Vagina (tissue), 2 donors: ENCODE measurements at regions not wholly inside any gene's neighbourhood (a gene's known extent, or its start where the extent isn't known, plus 50 kb on each side); places are given as distances from the start of the nearest gene placed in this dataset.

ENCODE experiments used
- DNase-seq, 2 donors: peaks; one replicate each; pipeline ENCODE4 v3.0.0-alpha.2; 2017; ENCODE audit errors: extremely low spot score in 2 of 2
- H3K27ac ChIP-seq: fragments of 200-600 bp; sonication (generic); one replicate; pipeline ENCODE4 v1.5.1; 2019
- H3K27me3 ChIP-seq: fragments of 200-600 bp; sonication (generic); one replicate; pipeline ENCODE4 v1.5.1; 2019
- H3K36me3 ChIP-seq, 2 donors: fragments of 200-600 bp; sonication (generic); one replicate each; pipeline ENCODE4 v1.5.1; 2017 to 2019
- H3K4me1 ChIP-seq: fragments of 200-600 bp; sonication (generic); one replicate; pipeline ENCODE4 v1.5.1; 2019
- H3K4me3 ChIP-seq, 2 donors: fragments of 200-600 bp; sonication (generic); 1 replicate in 1 of 2; 2 replicates in 1 of 2; pipeline ENCODE4 v1.5.1; 2016 to 2019
- H3K9me3 ChIP-seq: fragments of 200-600 bp; sonication (generic); one replicate; pipeline ENCODE4 v1.5.1; 2019
- POLR2A ChIP-seq, 2 donors: fragments of 450-650 bp; IDR thresholded peaks; one replicate each; pipeline ENCODE4 v1.6.1; 2017; ENCODE audit warnings: antibody characterized with exemption in 2 of 2, mild to moderate bottlenecking in 2 of 2, moderate library complexity in 2 of 2
- POLR2AphosphoS5 ChIP-seq, 2 donors: sonication (generic); formaldehyde crosslinking; IDR thresholded peaks; one replicate each; pipeline ENCODE4 v1.9.0; 2017; ENCODE audit warnings: antibody characterized with exemption in 2 of 2, mild to moderate bottlenecking in 2 of 2, low read depth in 1 of 2; ENCODE audit not compliant: insufficient read depth in 1 of 2
- intact Hi-C: fragments of 100-400 bp; cut with DNase I; formaldehyde crosslinking; loops from one replicate; pipeline ENCODE4 v1.15.1; 2023
- TF ChIP-seq, protein P1 (sequence below), 3 experiments: fragments of 450-650 bp in 2 of 3; fragments of 200-600 bp in 1 of 3; sonication (generic) in 1 of 3; IDR thresholded peaks; one replicate each; pipeline ENCODE4 v1.5.1; 2017 to 2019; ENCODE audit warnings: antibody characterized with exemption in 3 of 3, mild to moderate bottlenecking in 2 of 3, moderate library complexity in 2 of 3

DNA sequence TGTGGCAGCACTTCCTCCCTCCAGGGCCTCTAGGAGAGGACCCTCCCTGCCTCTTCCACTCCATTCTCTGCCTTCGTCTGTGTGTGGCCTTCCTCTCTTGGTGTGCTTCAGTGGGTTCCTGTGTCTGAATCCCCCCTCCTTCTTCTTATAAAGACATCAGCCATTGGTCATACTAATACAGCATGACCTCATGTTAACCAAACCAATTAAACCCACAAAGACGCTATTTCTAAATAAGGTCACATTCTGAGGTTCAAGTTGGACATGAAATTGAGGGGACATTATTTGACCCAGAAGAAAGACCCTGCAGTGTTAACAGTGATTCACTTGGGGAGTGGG, 398.6 kb downstream of the SHANK2 start:
- Histone ChIP-seq H3K9me3 (no peaks in the 10 kb centered on the region), H3K36me3 (no peaks in the 10 kb centered on the region), H3K27ac (no peak overlapping the region), H3K27me3 (no peaks in the 10 kb centered on the region), H3K4me3 (no peak overlapping the region), H3K4me1 (no peaks in the 10 kb centered on the region)
- no peak for DNase-seq
- TF ChIP-seq, protein P1, sequence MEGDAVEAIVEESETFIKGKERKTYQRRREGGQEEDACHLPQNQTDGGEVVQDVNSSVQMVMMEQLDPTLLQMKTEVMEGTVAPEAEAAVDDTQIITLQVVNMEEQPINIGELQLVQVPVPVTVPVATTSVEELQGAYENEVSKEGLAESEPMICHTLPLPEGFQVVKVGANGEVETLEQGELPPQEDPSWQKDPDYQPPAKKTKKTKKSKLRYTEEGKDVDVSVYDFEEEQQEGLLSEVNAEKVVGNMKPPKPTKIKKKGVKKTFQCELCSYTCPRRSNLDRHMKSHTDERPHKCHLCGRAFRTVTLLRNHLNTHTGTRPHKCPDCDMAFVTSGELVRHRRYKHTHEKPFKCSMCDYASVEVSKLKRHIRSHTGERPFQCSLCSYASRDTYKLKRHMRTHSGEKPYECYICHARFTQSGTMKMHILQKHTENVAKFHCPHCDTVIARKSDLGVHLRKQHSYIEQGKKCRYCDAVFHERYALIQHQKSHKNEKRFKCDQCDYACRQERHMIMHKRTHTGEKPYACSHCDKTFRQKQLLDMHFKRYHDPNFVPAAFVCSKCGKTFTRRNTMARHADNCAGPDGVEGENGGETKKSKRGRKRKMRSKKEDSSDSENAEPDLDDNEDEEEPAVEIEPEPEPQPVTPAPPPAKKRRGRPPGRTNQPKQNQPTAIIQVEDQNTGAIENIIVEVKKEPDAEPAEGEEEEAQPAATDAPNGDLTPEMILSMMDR (IDR thresholded peaks at IDR 0.05): no peak
- TF ChIP-seq POLR2AphosphoS5 (IDR thresholded peaks at IDR 0.05; ENCODE audit: insufficient read depth in 1 of 2, low read depth in 1 of 2) (no peak), POLR2A (IDR thresholded peaks at IDR 0.05) (no peak)
- intact Hi-C loops: no loop called here

DNA sequence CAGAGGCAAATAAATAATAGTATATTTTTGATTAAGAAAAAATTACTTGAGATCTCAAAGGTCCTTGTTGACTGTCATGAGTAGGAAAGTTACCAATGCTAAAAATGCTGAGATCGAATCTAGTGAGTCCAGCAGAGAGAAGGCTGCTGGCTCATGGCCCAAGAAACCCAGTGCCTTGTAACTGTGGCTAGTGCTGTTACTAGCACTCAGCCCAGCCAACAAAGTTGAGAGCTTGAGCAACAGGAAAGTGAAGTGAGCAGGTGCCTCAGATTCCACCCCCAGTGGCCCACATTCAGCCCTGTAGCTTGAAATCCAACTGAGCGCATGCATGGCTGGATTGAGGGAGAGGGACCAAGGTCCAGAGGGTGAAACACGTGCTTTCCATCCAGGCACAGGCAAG, 398.2 kb downstream of the SHANK2 start:
- intact Hi-C loops: no loop called here
- H3K9me3 ChIP-seq: no peaks in the 10 kb centered on the region
- H3K4me1 ChIP-seq: no peaks in the 10 kb centered on the region
- H3K27ac ChIP-seq: no peak overlapping the region
- H3K36me3 ChIP-seq: no peaks in the 10 kb centered on the region
- no peaks in the 10 kb centered on the region for H3K27me3 ChIP-seq
- TF ChIP-seq POLR2A (IDR thresholded peaks at IDR 0.05) (no peak), POLR2AphosphoS5 (IDR thresholded peaks at IDR 0.05; ENCODE audit: insufficient read depth in 1 of 2, low read depth in 1 of 2) (no peak)
- TF ChIP-seq, protein P1 (IDR thresholded peaks at IDR 0.05): no peak
- no peak for DNase-seq
- no peak overlapping the region for H3K4me3 ChIP-seq

DNA sequence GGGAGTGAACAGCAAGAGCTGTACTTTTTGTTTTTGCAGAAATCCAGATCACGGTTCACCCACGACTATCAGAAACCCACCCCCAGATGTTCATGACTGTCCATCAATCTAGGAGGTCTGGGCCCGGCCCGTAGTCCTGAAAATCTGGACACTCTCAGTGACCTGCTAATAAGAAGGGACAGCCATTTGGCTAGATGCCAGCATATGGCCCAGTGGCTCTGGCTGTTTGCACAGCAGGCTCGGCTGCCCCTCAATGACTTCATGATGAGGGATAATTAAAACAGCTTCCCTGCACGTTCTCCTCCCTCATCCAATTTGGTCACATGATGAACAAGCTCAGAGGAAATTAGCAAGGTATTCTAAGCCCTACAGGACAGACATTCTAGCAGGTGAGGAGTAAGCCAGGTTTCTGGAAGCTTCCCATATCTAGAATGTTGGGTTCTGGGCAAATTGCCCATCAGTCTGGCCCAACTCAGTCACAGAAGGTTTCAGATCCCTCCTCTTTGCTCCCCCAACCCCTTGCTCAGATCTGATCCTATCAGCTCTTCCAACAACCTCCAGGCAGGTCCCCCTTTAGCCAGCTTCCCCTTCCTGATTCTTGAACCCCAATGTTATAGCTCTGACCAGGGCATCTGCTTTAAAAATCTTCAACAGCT, 397.3 kb downstream of the SHANK2 start:
- H3K27ac ChIP-seq: no peak overlapping the region
- H3K36me3 ChIP-seq: no peaks in the 10 kb centered on the region
- no peaks in the 10 kb centered on the region for H3K4me1 ChIP-seq
- intact Hi-C loops: no loop called here
- H3K27me3 ChIP-seq: no peaks in the 10 kb centered on the region
- no peak for DNase-seq
- TF ChIP-seq POLR2A (IDR thresholded peaks at IDR 0.05) (no peak), POLR2AphosphoS5 (IDR thresholded peaks at IDR 0.05; ENCODE audit: insufficient read depth in 1 of 2, low read depth in 1 of 2) (no peak)
- TF ChIP-seq, protein P1 (IDR thresholded peaks at IDR 0.05): no peak
- H3K4me3 ChIP-seq: no peak overlapping the region
- no peaks in the 10 kb centered on the region for H3K9me3 ChIP-seq

DNA sequence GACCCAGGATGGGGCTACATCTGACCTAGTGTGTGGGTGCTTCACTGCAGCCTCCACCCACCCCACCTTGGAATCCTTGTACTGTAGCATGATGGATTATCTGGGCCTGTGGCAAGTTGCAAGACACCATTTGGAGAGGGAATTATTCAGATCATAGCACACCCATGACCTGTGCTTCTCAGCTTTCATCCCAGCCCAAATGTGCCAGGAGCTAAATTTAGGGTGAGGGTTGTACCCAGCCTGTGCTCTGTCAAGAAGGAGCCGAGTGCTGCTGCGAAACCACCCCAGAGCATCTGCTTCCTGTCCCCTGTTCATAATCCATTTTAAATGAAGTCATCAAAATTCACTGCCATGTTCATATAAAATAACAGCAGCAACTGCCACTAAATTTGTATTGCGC, 394.5 kb downstream of the SHANK2 start:
- Histone ChIP-seq H3K27ac (no peak overlapping the region), H3K36me3 (no peaks in the 10 kb centered on the region), H3K9me3 (no peaks in the 10 kb centered on the region), H3K4me3 (no peak overlapping the region), H3K27me3 (no peaks in the 10 kb centered on the region), H3K4me1 (no peaks in the 10 kb centered on the region)
- no peak for TF ChIP-seq POLR2AphosphoS5 (IDR thresholded peaks at IDR 0.05; ENCODE audit: insufficient read depth in 1 of 2, low read depth in 1 of 2)
- no peak for TF ChIP-seq POLR2A (IDR thresholded peaks at IDR 0.05)
- TF ChIP-seq, protein P1 (IDR thresholded peaks at IDR 0.05): no peak
- DNase-seq: no peak
- intact Hi-C loops: no loop called here

DNA sequence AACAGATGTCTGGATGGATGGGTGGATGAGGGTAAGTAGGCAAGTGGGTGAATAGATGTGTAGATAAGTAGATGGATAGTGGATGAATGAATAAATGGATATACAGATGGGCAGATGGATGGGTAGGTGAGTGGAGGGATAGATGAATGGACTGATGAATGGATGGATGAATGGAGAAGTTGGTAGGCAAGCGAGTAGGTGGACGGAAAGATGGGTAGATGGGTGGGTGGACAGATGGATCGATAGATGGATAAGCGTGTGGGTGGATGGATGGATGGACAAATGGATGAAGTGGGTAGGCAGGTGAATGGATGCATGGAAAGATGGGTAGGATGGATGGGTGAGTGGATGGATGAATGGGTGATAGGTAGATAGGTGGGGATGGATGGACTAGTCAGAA, 393.2 kb downstream of the SHANK2 start:
- intact Hi-C loops: no loop called here

More for the DNA sequence above, 393.2 kb downstream of the SHANK2 start:
- Histone ChIP-seq H3K4me3 (no peak overlapping the region), H3K27ac (no peak overlapping the region), H3K27me3 (no peaks in the 10 kb centered on the region), H3K4me1 (no peaks in the 10 kb centered on the region), H3K9me3 (no peaks in the 10 kb centered on the region), H3K36me3 (no peaks in the 10 kb centered on the region)
- DNase-seq: no peak
- TF ChIP-seq POLR2A (IDR thresholded peaks at IDR 0.05) (no peak), POLR2AphosphoS5 (IDR thresholded peaks at IDR 0.05; ENCODE audit: insufficient read depth in 1 of 2, low read depth in 1 of 2) (no peak)
- TF ChIP-seq, protein P1 (IDR thresholded peaks at IDR 0.05): no peak
